Upper lobe of right lung (tissue), 1 donor: ENCODE measurements at regions not wholly inside any gene's neighbourhood (a gene's known extent, or its start where the extent isn't known, plus 50 kb on each side); places are given as distances from the start of the nearest gene placed in this dataset.

Experiments used
- ATAC-seq: fragments of 200-7000 bp; cut with Tn5 transposase; one replicate; pipeline ENCODE4 v1.9.1; 2020; ENCODE audit warnings: mild to moderate bottlenecking, moderate library complexity
- DNase-seq: peaks from one replicate; pipeline ENCODE4 v3.0.0-alpha.2; 2020
- H3K27ac ChIP-seq: fragments of 200-600 bp; one replicate; pipeline ENCODE4 v1.8.0; 2022
- H3K27me3 ChIP-seq: fragments of 200-600 bp; one replicate; pipeline ENCODE4 v1.8.0; 2022; ENCODE audit warnings: mild to moderate bottlenecking
- H3K36me3 ChIP-seq: fragments of 200-600 bp; one replicate; pipeline ENCODE4 v1.8.0; 2022
- H3K4me1 ChIP-seq: fragments of 200-600 bp; one replicate; pipeline ENCODE4 v1.8.0; 2022
- H3K4me3 ChIP-seq: fragments of 200-600 bp; one replicate; pipeline ENCODE4 v1.8.0; 2022; ENCODE audit warnings: mild to moderate bottlenecking
- H3K9me3 ChIP-seq: fragments of 200-600 bp; one replicate; pipeline ENCODE4 v1.8.0; 2022
- CTCF ChIP-seq: fragments of 200-600 bp; IDR thresholded peaks from one replicate; pipeline ENCODE4 v1.8.0; 2022; ENCODE audit warnings: antibody characterized with exemption
- intact Hi-C: fragments of 100-400 bp; cut with DNase I; formaldehyde crosslinking; loops from one replicate; pipeline ENCODE4 v1.11.0; 2022
- donor health status: DM: no; HTN: yes; CAD: no; lungs with severe emphysema.

- Histone ChIP-seq H3K27ac (no peak overlapping the region), H3K4me3 (no peak overlapping the region), H3K27me3 (no peaks in the 10 kb centered on the region), H3K36me3 (no peaks in the 10 kb centered on the region), H3K9me3 (no peaks in the 10 kb centered on the region), H3K4me1 (no peaks in the 10 kb centered on the region)
- DNase-seq = no peak
- no peak for TF ChIP-seq CTCF
- intact Hi-C loops = no loop called here
- no peak for ATAC-seq
These were observed 239.5 kb upstream of the SORL1-AS1 start for GRCh38 chr11:121692236-121692635.

- Histone ChIP-seq H3K27ac (no peak overlapping the region), H3K9me3 (no peaks in the 10 kb centered on the region), H3K27me3 (no peaks in the 10 kb centered on the region), H3K4me1 (no peaks in the 10 kb centered on the region), H3K4me3 (no peak overlapping the region), H3K36me3 (no peaks in the 10 kb centered on the region)
- no peak for DNase-seq
- intact Hi-C loops = no loop called here
- ATAC-seq = peak; percentile 79
- no peak for TF ChIP-seq CTCF
These were observed 236.3 kb upstream of the SORL1-AS1 start for GRCh38 chr11:121688860-121689614.

- H3K4me3 ChIP-seq = no peak overlapping the region
- H3K27ac ChIP-seq = no peak overlapping the region
- no peak for TF ChIP-seq CTCF
- ATAC-seq (no peak), DNase-seq (no peak)
- H3K9me3 ChIP-seq = no peaks in the 10 kb centered on the region
- H3K27me3 ChIP-seq = no peaks in the 10 kb centered on the region
- intact Hi-C loops = no loop called here
- no peaks in the 10 kb centered on the region for H3K36me3 ChIP-seq
- no peaks in the 10 kb centered on the region for H3K4me1 ChIP-seq
These were observed 235.3 kb upstream of the SORL1-AS1 start for GRCh38 chr11:121688055-121688491.

- H3K27ac ChIP-seq = no peak overlapping the region
- no peak for TF ChIP-seq CTCF
- H3K9me3 ChIP-seq = no peaks in the 10 kb centered on the region
- intact Hi-C loops = no loop called here
- no peak overlapping the region for H3K4me3 ChIP-seq
- H3K4me1 ChIP-seq = no peaks in the 10 kb centered on the region
- DNase-seq = no peak
- peak; percentile 23 for ATAC-seq
- no peaks in the 10 kb centered on the region for H3K36me3 ChIP-seq
- no peaks in the 10 kb centered on the region for H3K27me3 ChIP-seq
These were observed 231.0 kb upstream of the SORL1-AS1 start for GRCh38 chr11:121683791-121684190.
